Ascending aorta (tissue), 2 donors: ENCODE measurements at regions not wholly inside any gene's neighbourhood (a gene's known extent, or its start where the extent isn't known, plus 50 kb on each side); places are given as distances from the start of the nearest gene placed in this dataset.

ENCODE experiments used
- DNase-seq, 2 donors: peaks; one replicate each; pipeline ENCODE4 v3.0.0-alpha.2; 2019; ENCODE audit warnings: low spot score in 2 of 2
- H3K27ac ChIP-seq, 2 donors: fragments of 200-600 bp; sonication (generic); one replicate each; pipeline ENCODE4 v1.5.1; 2016 to 2017; ENCODE audit warnings: mild to moderate bottlenecking in 1 of 2
- H3K27me3 ChIP-seq: fragments of 200-600 bp; sonication (generic); one replicate; pipeline ENCODE4 v1.5.1; 2017
- H3K36me3 ChIP-seq, 2 donors: fragments of 200-600 bp; sonication (generic); one replicate each; pipeline ENCODE4 v1.5.1; 2016
- H3K4me1 ChIP-seq, 2 donors: fragments of 200-600 bp; sonication (generic); one replicate each; pipeline ENCODE4 v1.5.1; 2016 to 2017; ENCODE audit warnings: mild to moderate bottlenecking in 1 of 2
- H3K4me3 ChIP-seq, 2 donors: fragments of 200-600 bp; sonication (generic); one replicate each; pipeline ENCODE4 v1.5.1; 2016 to 2017; ENCODE audit warnings: mild to moderate bottlenecking in 1 of 2
- H3K9me3 ChIP-seq, 2 donors: fragments of 200-600 bp; sonication (generic); one replicate each; pipeline ENCODE4 v1.5.1; 2016
- CTCF ChIP-seq, 3 experiments: fragments of 200-600 bp in 2 of 3; fragments of 450-650 bp in 1 of 3; sonication (generic) in 2 of 3; IDR thresholded peaks; one replicate each; pipeline ENCODE4 v1.5.1; 2016 to 2019; ENCODE audit warnings: antibody characterized with exemption in 3 of 3, mild to moderate bottlenecking in 1 of 3, moderate library complexity in 1 of 3
- intact Hi-C: fragments of 100-400 bp; cut with DNase I; formaldehyde crosslinking; loops from one replicate; pipeline ENCODE4 v1.15.1; 2023

- H3K36me3 ChIP-seq = no peaks in the 10 kb centered on the region
- no peaks in the 10 kb centered on the region for H3K9me3 ChIP-seq
- no peaks in the 10 kb centered on the region for H3K4me1 ChIP-seq
- H3K27ac ChIP-seq = no peak overlapping the region
- no peak for DNase-seq
- no peak overlapping the region for H3K4me3 ChIP-seq
- intact Hi-C loops = no loop called here
- no peak for TF ChIP-seq CTCF (IDR thresholded peaks at IDR 0.05)
- H3K27me3 ChIP-seq = no peaks in the 10 kb centered on the region
Observed at GRCh38 chr5:86981898-86982297, 285.8 kb upstream of the RASA1 start.

GRCh38 chr5:86983208-86983607, 284.5 kb upstream of the RASA1 start:
- no peak overlapping the region for H3K4me3 ChIP-seq
- no peaks in the 10 kb centered on the region for H3K4me1 ChIP-seq
- intact Hi-C loops = no loop called here
- H3K9me3 ChIP-seq = no peaks in the 10 kb centered on the region
- H3K36me3 ChIP-seq = no peaks in the 10 kb centered on the region
- no peak for TF ChIP-seq CTCF (IDR thresholded peaks at IDR 0.05)
- H3K27me3 ChIP-seq = no peaks in the 10 kb centered on the region
- no peak overlapping the region for H3K27ac ChIP-seq
- DNase-seq = no peak

GRCh38 chr5:86986837-86987236, 280.8 kb upstream of the RASA1 start:
- TF ChIP-seq CTCF (IDR thresholded peaks at IDR 0.05) = no peak
- no peaks in the 10 kb centered on the region for H3K27me3 ChIP-seq
- intact Hi-C loops = no loop called here

GRCh38 chr5:86997516-86997915, 270.2 kb upstream of the RASA1 start:
- no peaks in the 10 kb centered on the region for H3K9me3 ChIP-seq
- H3K4me3 ChIP-seq = no peak overlapping the region
- H3K4me1 ChIP-seq = no peaks in the 10 kb centered on the region
- H3K27me3 ChIP-seq = no peaks in the 10 kb centered on the region
- no peaks in the 10 kb centered on the region for H3K36me3 ChIP-seq
- DNase-seq = no peak
- intact Hi-C loops = no loop called here
- no peak overlapping the region for H3K27ac ChIP-seq
- no peak for TF ChIP-seq CTCF (IDR thresholded peaks at IDR 0.05)

More at GRCh38 chr5:86986837-86987236, 280.8 kb upstream of the RASA1 start:
- H3K9me3 ChIP-seq = no peaks in the 10 kb centered on the region
- DNase-seq = no peak
- no peaks in the 10 kb centered on the region for H3K36me3 ChIP-seq
- no peak overlapping the region for H3K4me3 ChIP-seq
- H3K4me1 ChIP-seq = no peaks in the 10 kb centered on the region
- no peak overlapping the region for H3K27ac ChIP-seq

- TF ChIP-seq CTCF (IDR thresholded peaks at IDR 0.05) = no peak
- no peak for DNase-seq
- H3K27me3 ChIP-seq = no peaks in the 10 kb centered on the region
- no peak overlapping the region for H3K27ac ChIP-seq
- H3K36me3 ChIP-seq = no peaks in the 10 kb centered on the region
- H3K4me3 ChIP-seq = no peak overlapping the region
- no peaks in the 10 kb centered on the region for H3K9me3 ChIP-seq
- intact Hi-C loops = no loop called here
- no peaks in the 10 kb centered on the region for H3K4me1 ChIP-seq
Observed at GRCh38 chr5:86999951-87000350, 267.7 kb upstream of the RASA1 start.

GRCh38 chr5:87002485-87002884, 265.2 kb upstream of the RASA1 start:
- intact Hi-C loops = no loop called here
- DNase-seq = no peak
- Histone ChIP-seq H3K27me3 (no peaks in the 10 kb centered on the region), H3K36me3 (no peaks in the 10 kb centered on the region), H3K4me1 (no peaks in the 10 kb centered on the region), H3K9me3 (no peaks in the 10 kb centered on the region), H3K4me3 (no peak overlapping the region), H3K27ac (no peak overlapping the region)
- no peak for TF ChIP-seq CTCF (IDR thresholded peaks at IDR 0.05)
